Osteocyte (in vitro differentiated cells): ENCODE measurements at regions not wholly inside any gene's neighbourhood (a gene's known extent, or its start where the extent isn't known, plus 50 kb on each side); places are given as distances from the start of the nearest gene placed in this dataset.

Source experiments
- DNase-seq: peaks from one replicate; pipeline ENCODE4 v3.0.0; 2021; ENCODE audit warnings: mixed read lengths; ENCODE audit not compliant: unreplicated experiment; ENCODE audit errors: extremely low spot score
- H3K27ac Mint-ChIP-seq: one replicate; pipeline ENCODE4 v1.8.0; 2021; ENCODE audit warnings: mild to moderate bottlenecking, mixed read lengths; ENCODE audit not compliant: unreplicated experiment
- H3K27me3 Mint-ChIP-seq: one replicate; pipeline ENCODE4 v1.8.0; 2021; ENCODE audit warnings: mixed read lengths; ENCODE audit not compliant: unreplicated experiment
- H3K36me3 Mint-ChIP-seq: one replicate; pipeline ENCODE4 v1.8.0; 2021; ENCODE audit warnings: mixed read lengths; ENCODE audit not compliant: unreplicated experiment
- H3K4me1 Mint-ChIP-seq: one replicate; pipeline ENCODE4 v1.8.0; 2021; ENCODE audit warnings: mixed read lengths; ENCODE audit not compliant: unreplicated experiment
- H3K4me3 Mint-ChIP-seq: one replicate; pipeline ENCODE4 v1.8.0; 2021; ENCODE audit warnings: mild to moderate bottlenecking, moderate library complexity, mixed read lengths; ENCODE audit not compliant: unreplicated experiment
- H3K9me3 Mint-ChIP-seq: one replicate; pipeline ENCODE4 v1.8.0; 2021; ENCODE audit warnings: mixed read lengths; ENCODE audit not compliant: unreplicated experiment
- CTCF ChIP-seq: fragments of 200-600 bp; sonication (generic); IDR thresholded peaks from 2 replicates; pipeline ENCODE4 v1.5.0; 2021; ENCODE audit warnings: antibody characterized with exemption, mild to moderate bottlenecking, moderate library complexity

- no peak overlapping the region for H3K27ac Mint-ChIP-seq
- H3K4me1 Mint-ChIP-seq: peaks cover 11% of the 10 kb centered on the region
- H3K9me3 Mint-ChIP-seq: no peaks in the 10 kb centered on the region
Measured at GRCh38 chr5:61951295-61951694, 354.7 kb upstream of the KIF2A start.

GRCh38 chr5:61953913-61954312 lies 352.1 kb upstream of the KIF2A start:
- DNase-seq: no peak
- H3K27ac Mint-ChIP-seq: no peak overlapping the region
- no peak overlapping the region for H3K4me3 Mint-ChIP-seq
- H3K27me3 Mint-ChIP-seq: no peaks in the 10 kb centered on the region
- H3K9me3 Mint-ChIP-seq: no peaks in the 10 kb centered on the region
- peaks cover 11% of the 10 kb centered on the region for H3K4me1 Mint-ChIP-seq
- TF ChIP-seq CTCF: no peak
- no peaks in the 10 kb centered on the region for H3K36me3 Mint-ChIP-seq

More at GRCh38 chr5:61951295-61951694, 354.7 kb upstream of the KIF2A start:
- no peaks in the 10 kb centered on the region for H3K27me3 Mint-ChIP-seq
- DNase-seq: no peak
- TF ChIP-seq CTCF: no peak
- H3K36me3 Mint-ChIP-seq: no peaks in the 10 kb centered on the region
- H3K4me3 Mint-ChIP-seq: no peak overlapping the region

- Mint-ChIP-seq H3K4me1 (no peaks in the 10 kb centered on the region), H3K36me3 (no peaks in the 10 kb centered on the region), H3K27me3 (no peaks in the 10 kb centered on the region), H3K9me3 (no peaks in the 10 kb centered on the region), H3K27ac (no peak overlapping the region), H3K4me3 (no peak overlapping the region)
- no peak for DNase-seq
- no peak for TF ChIP-seq CTCF
Measured at GRCh38 chr5:61964201-61964600, 341.8 kb upstream of the KIF2A start.

- no peak overlapping the region for H3K4me3 Mint-ChIP-seq
- H3K27me3 Mint-ChIP-seq: no peaks in the 10 kb centered on the region
- DNase-seq: no peak
- no peaks in the 10 kb centered on the region for H3K36me3 Mint-ChIP-seq
- no peak overlapping the region for H3K27ac Mint-ChIP-seq
- no peaks in the 10 kb centered on the region for H3K4me1 Mint-ChIP-seq
- TF ChIP-seq CTCF: no peak
- no peaks in the 10 kb centered on the region for H3K9me3 Mint-ChIP-seq
Measured at GRCh38 chr5:61965069-61965468, 340.9 kb upstream of the KIF2A start.

DNA sequence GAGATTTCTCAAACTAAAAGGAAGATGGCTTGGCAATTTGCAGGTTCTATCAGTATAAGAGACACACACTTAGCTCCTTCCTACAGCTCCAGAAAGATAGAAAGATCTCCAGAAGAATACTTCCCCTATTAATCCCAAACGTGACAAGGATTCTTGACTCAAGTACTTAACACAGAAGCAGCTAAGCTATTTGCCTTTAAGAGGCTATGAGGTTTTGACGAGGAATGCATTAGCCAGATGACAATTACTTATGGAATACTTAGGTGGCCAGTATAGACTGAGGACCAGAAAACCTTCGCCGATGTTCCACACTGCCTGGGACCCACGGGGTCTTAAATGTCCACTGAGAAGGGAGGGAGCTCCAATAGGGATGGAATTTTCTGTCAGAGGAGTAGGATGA lies 340.5 kb upstream of the KIF2A start:
- no peaks in the 10 kb centered on the region for H3K27me3 Mint-ChIP-seq
- no peak overlapping the region for H3K27ac Mint-ChIP-seq
- no peak for DNase-seq
- H3K36me3 Mint-ChIP-seq: no peaks in the 10 kb centered on the region
- H3K9me3 Mint-ChIP-seq: no peaks in the 10 kb centered on the region
- H3K4me1 Mint-ChIP-seq: no peaks in the 10 kb centered on the region
- no peak overlapping the region for H3K4me3 Mint-ChIP-seq
- TF ChIP-seq CTCF: no peak
